Stomach smooth muscle (tissue), 2 donors: ENCODE measurements at regions not wholly inside any gene's neighbourhood (a gene's known extent, or its start where the extent isn't known, plus 50 kb on each side); places are given as distances from the start of the nearest gene placed in this dataset.

Experiments
- H3K27ac ChIP-seq: one replicate; pipeline ENCODE4 v1.7.0; 2013; ENCODE audit warnings: mild to moderate bottlenecking, low read length, inconsistent platforms
- H3K27me3 ChIP-seq, 2 donors: one replicate each; pipeline ENCODE4 v1.7.0; 2013; ENCODE audit warnings: low read length in 2 of 2; ENCODE audit not compliant: insufficient read depth in 2 of 2, control insufficient read depth in 1 of 2
- H3K36me3 ChIP-seq, 2 donors: one replicate each; pipeline ENCODE4 v1.7.0; 2013; ENCODE audit warnings: low read length in 2 of 2; ENCODE audit not compliant: control insufficient read depth in 2 of 2, insufficient read depth in 2 of 2
- H3K4me1 ChIP-seq: one replicate; pipeline ENCODE4 v1.7.0; 2013; ENCODE audit warnings: low read length; ENCODE audit not compliant: control insufficient read depth, insufficient read depth
- H3K4me3 ChIP-seq, 2 donors: one replicate each; pipeline ENCODE4 v1.7.0; 2013; ENCODE audit warnings: low read length in 2 of 2
- H3K9ac ChIP-seq, 2 donors: one replicate each; pipeline ENCODE4 v1.7.0; 2013; ENCODE audit warnings: low read length in 2 of 2, mild to moderate bottlenecking in 1 of 2
- H3K9me3 ChIP-seq, 2 donors: one replicate each; pipeline ENCODE4 v1.7.0; 2013; ENCODE audit warnings: low read length in 2 of 2; ENCODE audit not compliant: control insufficient read depth in 2 of 2
- donor health status: healthy.
- donor health status: Pancreatic carcinoma.

DNA sequence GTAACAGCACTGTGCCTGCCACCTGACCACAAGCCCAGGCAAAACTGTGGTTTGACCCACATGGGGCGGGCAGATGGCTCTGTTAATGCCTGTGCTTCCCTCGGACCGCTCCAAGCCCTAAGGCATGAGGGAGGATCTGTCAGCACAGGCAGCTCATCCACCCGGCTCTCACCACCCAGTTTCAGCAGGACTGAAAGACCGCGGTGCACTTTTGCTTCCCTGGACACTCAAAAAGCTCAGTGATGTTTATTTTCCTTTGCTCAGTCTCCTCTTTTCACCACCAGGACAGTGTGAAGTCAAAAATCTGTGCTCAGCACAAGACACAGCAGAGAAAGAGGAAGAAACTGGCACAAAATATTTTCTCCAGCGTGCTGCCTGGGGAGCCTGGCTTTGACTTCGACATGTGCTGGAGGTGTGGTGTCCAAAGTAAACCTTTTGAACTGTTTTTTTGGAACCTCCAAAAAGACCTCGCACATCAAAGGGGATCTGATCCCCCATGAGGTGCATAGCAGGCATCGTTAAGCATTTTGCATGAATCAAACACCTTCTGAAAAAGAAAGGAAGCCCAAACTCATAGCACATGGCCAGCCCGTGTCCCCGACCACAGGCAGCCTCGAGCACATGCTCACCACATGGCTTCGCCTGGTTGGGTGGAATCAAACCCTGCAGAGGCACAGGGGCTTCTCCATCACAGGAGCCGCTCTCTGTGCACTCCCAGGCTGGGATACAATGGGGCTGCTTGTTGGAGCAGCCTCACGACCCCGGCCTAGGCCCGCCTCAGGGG lies 441.7 kb upstream of the JARID2 start:
- no peaks in the 10 kb centered on the region for H3K9me3 ChIP-seq
- H3K36me3 ChIP-seq = no peaks in the 10 kb centered on the region
- H3K27me3 ChIP-seq = no peaks in the 10 kb centered on the region
- H3K4me3 ChIP-seq = peak overlapping the region in 1 of 2 donors; percentile 35
- peaks cover 9% of the 10 kb centered on the region for H3K4me1 ChIP-seq
- peak overlapping the region; percentile 53 for H3K27ac ChIP-seq
- no peak overlapping the region for H3K9ac ChIP-seq

DNA sequence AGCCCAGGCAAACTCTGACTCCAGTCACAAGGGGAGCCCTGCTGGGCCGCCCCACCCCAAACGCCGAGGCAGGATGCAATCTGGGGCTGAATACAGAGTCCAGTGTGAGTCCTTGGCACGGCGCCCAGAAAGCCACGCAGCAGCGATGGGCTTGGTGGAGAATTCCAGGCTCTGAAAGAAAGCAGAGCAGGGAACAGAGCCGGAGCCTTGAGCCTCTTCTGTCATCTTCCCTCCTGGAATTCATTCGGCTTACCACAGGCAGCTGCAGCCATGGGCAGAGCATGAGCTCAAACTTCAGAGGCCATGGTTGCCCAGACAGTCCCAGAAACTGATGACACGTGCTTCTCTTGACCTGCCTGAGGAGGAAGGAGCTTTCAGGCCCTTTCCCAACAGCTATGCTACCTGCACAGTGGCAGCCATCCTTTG lies 441.1 kb upstream of the JARID2 start:
- Histone ChIP-seq H3K27ac (peak overlapping the region; percentile 53), H3K4me1 (peaks cover 9% of the 10 kb centered on the region), H3K27me3 (no peaks in the 10 kb centered on the region), H3K4me3 (peak overlapping the region in 1 of 2 donors; percentile 35), H3K9me3 (no peaks in the 10 kb centered on the region), H3K9ac (peak overlapping the region in 1 of 2 donors; percentile 7), H3K36me3 (no peaks in the 10 kb centered on the region)

DNA sequence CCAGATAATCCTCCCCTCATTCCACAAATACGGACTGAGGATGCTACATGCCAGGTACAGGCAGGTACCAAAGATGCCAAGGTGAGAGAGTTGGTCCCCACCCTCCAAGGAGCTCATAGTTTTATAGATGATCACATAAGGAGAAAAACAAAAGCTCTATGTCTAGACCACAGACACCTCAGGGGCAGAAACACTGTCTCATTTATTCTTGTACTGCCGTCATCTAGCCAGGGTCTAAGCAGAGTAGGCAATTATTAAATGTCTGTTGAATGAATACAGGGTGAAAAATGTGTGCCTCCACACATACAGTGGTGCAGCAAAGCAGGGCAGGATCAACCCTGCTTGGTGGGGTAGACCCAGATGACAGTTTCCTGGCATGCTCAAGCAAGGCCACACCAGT lies 439.8 kb upstream of the JARID2 start:
- no peak overlapping the region for H3K27ac ChIP-seq
- peaks cover 9% of the 10 kb centered on the region for H3K4me1 ChIP-seq
- H3K9me3 ChIP-seq = no peaks in the 10 kb centered on the region
- no peaks in the 10 kb centered on the region for H3K27me3 ChIP-seq
- H3K4me3 ChIP-seq = no peak overlapping the region
- no peak overlapping the region for H3K9ac ChIP-seq
- no peaks in the 10 kb centered on the region for H3K36me3 ChIP-seq

DNA sequence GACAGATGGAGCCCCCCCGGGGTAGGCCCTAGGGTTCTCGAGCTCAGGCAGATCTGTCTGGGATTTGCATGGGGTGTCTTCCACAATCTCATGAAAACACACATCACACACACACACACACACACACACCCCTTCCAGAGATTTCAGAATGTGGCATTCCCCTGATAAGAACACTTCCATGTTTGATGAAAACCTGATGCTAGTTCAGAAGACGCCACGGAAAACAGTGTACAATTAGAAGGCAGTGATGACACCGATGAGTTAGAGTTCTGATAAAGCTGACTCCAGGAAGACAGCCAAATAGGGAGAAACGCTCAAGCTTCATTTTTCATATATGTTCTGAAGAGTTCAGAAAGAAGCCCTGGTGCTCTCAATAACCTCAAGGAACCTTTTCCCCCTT lies 438.7 kb upstream of the JARID2 start:
- H3K4me1 ChIP-seq = peaks cover 9% of the 10 kb centered on the region
- no peak overlapping the region for H3K9ac ChIP-seq
- H3K27ac ChIP-seq = no peak overlapping the region
- no peaks in the 10 kb centered on the region for H3K9me3 ChIP-seq
- H3K27me3 ChIP-seq = no peaks in the 10 kb centered on the region
- no peak overlapping the region for H3K4me3 ChIP-seq
- H3K36me3 ChIP-seq = no peaks in the 10 kb centered on the region

DNA sequence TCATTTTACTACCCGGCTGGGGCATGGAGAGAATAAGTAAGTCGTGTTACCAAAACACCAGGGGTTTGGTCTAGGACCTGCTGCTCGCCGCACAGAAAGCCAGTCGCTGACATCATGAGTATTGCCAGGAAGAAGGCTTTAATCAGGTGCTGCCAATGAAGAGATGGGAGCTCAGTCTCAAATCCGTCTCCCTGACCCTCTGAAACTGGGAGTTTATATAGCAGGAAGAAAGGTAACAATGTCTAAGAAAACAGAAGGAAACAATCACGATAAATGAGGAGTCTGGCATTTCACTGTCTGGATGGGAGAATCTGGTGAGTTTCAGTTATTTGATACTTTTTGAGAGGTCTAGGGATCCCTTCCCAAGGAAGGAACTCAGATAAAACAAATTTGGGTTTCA lies 437.9 kb upstream of the JARID2 start:
- Histone ChIP-seq H3K27ac (no peak overlapping the region), H3K27me3 (no peaks in the 10 kb centered on the region), H3K9ac (no peak overlapping the region), H3K36me3 (no peaks in the 10 kb centered on the region), H3K4me3 (no peak overlapping the region), H3K9me3 (no peaks in the 10 kb centered on the region), H3K4me1 (peaks cover 9% of the 10 kb centered on the region)

DNA sequence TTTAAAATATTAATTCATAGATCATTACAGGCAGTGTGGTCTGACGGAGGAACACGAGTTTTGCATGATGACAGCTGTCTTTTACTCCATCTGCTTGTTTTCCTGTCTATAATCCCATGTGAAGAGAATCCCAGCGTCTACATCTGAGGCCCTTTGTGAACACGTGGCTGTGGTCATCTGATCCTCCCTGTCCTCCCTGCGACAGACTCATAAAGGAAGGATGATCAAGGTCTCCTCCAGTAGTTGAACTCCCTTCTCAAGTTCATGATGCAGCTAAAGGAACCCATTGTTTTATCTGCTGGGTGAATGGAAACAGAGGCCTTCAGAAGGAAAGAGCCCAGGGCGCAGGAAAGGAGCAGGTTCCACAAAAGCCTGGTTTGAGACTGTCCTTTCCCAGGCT lies 435.8 kb upstream of the JARID2 start:
- no peak overlapping the region for H3K27ac ChIP-seq
- H3K4me3 ChIP-seq = no peak overlapping the region
- no peaks in the 10 kb centered on the region for H3K9me3 ChIP-seq
- no peak overlapping the region for H3K9ac ChIP-seq
- no peaks in the 10 kb centered on the region for H3K27me3 ChIP-seq
- H3K4me1 ChIP-seq = peaks cover 1% of the 10 kb centered on the region
- no peaks in the 10 kb centered on the region for H3K36me3 ChIP-seq

DNA sequence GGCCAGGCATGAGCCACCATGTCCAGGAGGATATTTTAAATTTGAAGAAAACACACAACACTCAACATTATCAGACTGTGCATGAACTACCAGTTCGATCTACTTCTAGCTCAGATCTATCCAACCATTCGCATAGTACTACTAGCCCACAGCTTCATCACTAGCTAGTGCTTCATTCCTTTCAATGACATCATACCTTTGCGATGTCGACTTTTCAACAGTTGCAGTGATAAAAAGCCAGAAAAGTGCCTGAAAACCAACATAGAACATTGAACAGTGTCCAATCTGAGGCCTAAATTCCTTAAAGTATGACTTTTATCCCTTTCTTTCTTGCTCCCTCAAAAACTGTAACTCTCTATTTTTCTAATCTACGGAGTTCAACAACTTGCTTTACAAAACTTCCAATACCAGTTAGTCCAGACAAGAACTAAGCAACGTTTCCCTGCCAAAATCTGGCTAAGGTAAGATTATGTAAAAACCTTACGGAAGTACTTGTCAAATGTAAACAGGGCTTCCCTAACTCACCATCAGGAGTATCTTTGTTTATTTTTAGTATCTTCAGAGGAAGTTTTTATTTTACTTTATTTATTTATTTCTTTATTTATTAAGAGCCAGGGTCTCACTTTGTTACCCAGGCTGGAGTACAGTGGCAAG lies 434.0 kb upstream of the JARID2 start:
- Histone ChIP-seq H3K4me1 (no peaks in the 10 kb centered on the region), H3K36me3 (no peaks in the 10 kb centered on the region), H3K27me3 (no peaks in the 10 kb centered on the region), H3K9ac (no peak overlapping the region), H3K4me3 (no peak overlapping the region), H3K9me3 (no peaks in the 10 kb centered on the region), H3K27ac (no peak overlapping the region)

DNA sequence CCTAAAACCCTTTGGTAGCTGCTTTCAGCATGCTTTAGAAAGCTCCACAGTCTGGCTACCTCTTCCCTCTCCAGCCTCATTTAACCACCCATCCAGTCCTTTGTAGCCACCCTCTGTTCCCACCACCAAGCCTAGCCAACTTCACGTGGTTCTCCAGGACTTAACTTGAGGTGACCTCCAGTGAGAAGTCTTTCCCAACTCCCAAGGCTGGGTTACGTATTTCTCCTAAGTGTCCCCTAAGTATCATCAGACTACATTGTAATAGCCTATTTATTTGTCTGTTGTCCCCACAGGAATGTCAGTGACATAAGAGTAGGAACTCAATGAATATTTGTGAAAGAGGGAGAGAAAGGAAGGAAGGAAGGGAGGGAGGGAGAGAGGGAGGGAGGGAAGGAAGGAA lies 431.9 kb upstream of the JARID2 start:
- Histone ChIP-seq H3K9me3 (no peaks in the 10 kb centered on the region), H3K27ac (no peak overlapping the region), H3K4me3 (no peak overlapping the region), H3K9ac (no peak overlapping the region), H3K36me3 (no peaks in the 10 kb centered on the region), H3K4me1 (no peaks in the 10 kb centered on the region), H3K27me3 (no peaks in the 10 kb centered on the region)

DNA sequence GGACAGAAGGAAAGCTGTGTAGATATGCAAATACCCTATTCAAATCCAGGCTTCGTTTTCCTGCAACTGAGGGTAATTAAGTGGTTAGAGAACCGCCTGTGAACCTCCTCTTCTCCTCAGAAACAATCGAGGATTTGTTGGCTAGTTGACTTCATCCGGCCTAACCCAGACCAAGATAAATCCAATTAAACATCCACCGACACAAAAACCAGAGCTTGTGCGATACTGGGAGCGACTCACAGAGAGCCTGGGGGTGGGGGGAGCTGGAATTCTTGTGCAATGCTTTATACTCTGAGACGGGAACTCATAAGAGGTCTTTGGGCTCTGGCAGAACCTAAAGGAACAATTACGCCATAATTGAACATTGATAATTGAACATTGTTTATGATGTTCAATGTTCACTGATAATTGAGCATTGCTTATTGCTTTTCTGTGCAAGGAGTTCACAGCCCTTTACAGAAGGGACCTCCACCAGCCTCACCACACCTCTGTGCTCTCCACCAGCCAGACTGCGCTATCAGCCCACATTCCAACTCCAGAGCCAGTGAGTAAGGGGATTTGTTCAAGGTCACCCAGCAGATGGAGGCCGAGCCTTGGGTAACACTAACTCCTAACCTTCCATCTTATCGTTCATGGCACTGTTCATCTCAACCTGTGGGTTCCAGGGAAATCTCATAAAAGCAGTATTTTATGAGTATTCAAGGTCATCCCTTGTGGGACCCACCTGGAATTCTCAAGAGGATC lies 429.6 kb upstream of the JARID2 start:
- Histone ChIP-seq H3K36me3 (no peaks in the 10 kb centered on the region), H3K27ac (no peak overlapping the region), H3K27me3 (no peaks in the 10 kb centered on the region), H3K4me1 (no peaks in the 10 kb centered on the region), H3K4me3 (no peak overlapping the region), H3K9ac (no peak overlapping the region), H3K9me3 (no peaks in the 10 kb centered on the region)

DNA sequence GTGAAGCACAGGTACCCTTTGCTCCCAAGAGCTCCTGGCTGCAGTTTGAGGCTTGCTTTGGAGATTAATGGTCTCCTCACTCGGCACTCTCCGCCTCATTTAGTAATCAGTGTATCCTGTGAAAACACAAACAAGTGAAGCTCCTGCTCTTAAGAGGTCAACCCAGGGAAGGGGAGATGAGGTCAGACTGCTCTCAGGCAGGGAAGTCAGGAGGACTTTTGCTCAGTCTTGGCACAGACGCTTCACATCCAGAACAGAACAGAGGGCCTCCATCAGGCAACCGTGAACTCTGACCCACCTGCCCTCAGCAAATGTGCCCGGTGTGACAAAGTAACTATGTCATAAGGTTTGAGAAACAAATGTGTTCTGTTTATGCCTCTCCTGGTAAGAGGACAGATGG lies 428.8 kb upstream of the JARID2 start:
- Histone ChIP-seq H3K36me3 (no peaks in the 10 kb centered on the region), H3K4me1 (no peaks in the 10 kb centered on the region), H3K9me3 (no peaks in the 10 kb centered on the region), H3K27ac (no peak overlapping the region), H3K27me3 (no peaks in the 10 kb centered on the region), H3K4me3 (no peak overlapping the region), H3K9ac (no peak overlapping the region)
